Endothelial cell of umbilical vein (primary cell): ENCODE measurements at regions not wholly inside any gene's neighbourhood (a gene's known extent, or its start where the extent isn't known, plus 50 kb on each side); places are given as distances from the start of the nearest gene placed in this dataset.

Experiments
- EZH2 ChIP-seq: IDR thresholded peaks from 2 replicates; pipeline ENCODE4 v1.6.1; 2012; ENCODE audit warnings: borderline replicate concordance, low read depth, mild to moderate bottlenecking, moderate library complexity, low read length, inconsistent platforms; ENCODE audit not compliant: severe bottlenecking
- FOS ChIP-seq: IDR thresholded peaks from 2 replicates; pipeline ENCODE4 v1.6.1; 2011; ENCODE audit warnings: mild to moderate bottlenecking, low read length, moderate library complexity, borderline replicate concordance; ENCODE audit not compliant: insufficient read depth
- JUN ChIP-seq: IDR thresholded peaks from 2 replicates; pipeline ENCODE4 v1.6.1; 2011; ENCODE audit warnings: borderline replicate concordance, low read depth; ENCODE audit not compliant: insufficient read length, insufficient read depth
- MYC ChIP-seq: IDR thresholded peaks from one replicate; pipeline ENCODE4 v1.6.1; 2011; ENCODE audit warnings: mild to moderate bottlenecking, low read depth, low read length
- POLR2A ChIP-seq: IDR thresholded peaks from 2 replicates; pipeline ENCODE4 v1.6.1; 2012; ENCODE audit warnings: low read depth, mild to moderate bottlenecking, control low read depth, low read length
- POLR2AphosphoS5 ChIP-seq: IDR thresholded peaks from 2 replicates; pipeline ENCODE4 v1.6.1; 2012; ENCODE audit warnings: low read depth, mild to moderate bottlenecking, control low read depth, low read length, moderate library complexity; ENCODE audit not compliant: insufficient read depth
- TF ChIP-seq, protein P1 (sequence below), 2 donors: IDR thresholded peaks; 1 replicate in 1 of 2; 2 replicates in 1 of 2; pipeline ENCODE4 v1.5.1; 2011; ENCODE audit warnings: low read length in 2 of 2, mild to moderate bottlenecking in 2 of 2, moderate library complexity in 2 of 2, control low read depth in 1 of 2, inconsistent platforms in 1 of 2, low read depth in 1 of 2; ENCODE audit not compliant: insufficient read depth in 1 of 2; ENCODE audit errors: extremely low read depth in 1 of 2
- TF ChIP-seq, protein P2 (sequence below): IDR thresholded peaks from 2 replicates; pipeline ENCODE4 v1.6.1; 2011; ENCODE audit not compliant: insufficient read depth, insufficient read length

DNA sequence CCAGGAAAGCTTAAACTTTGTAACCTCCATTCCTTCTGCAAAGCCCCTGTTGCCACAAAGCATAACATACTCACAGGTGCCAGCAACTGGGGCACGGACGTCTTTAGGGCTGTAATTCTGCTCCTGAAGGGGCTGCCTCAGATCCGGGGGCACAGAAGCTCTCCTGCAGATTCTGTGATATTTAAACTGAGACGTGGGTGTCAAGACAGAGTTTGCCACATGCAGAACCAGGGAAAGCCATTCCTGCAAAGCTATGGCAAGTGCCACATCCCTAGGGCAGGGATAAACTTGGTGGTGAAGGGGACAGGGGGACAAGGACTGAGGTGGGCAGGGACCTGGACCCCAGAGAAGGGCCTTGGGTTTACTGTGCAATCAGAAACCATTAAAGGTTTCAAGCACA is 247.2 kb downstream of the EIPR1 start:
- no peak for TF ChIP-seq POLR2AphosphoS5
- no peak for TF ChIP-seq POLR2A
- TF ChIP-seq, protein P1, sequence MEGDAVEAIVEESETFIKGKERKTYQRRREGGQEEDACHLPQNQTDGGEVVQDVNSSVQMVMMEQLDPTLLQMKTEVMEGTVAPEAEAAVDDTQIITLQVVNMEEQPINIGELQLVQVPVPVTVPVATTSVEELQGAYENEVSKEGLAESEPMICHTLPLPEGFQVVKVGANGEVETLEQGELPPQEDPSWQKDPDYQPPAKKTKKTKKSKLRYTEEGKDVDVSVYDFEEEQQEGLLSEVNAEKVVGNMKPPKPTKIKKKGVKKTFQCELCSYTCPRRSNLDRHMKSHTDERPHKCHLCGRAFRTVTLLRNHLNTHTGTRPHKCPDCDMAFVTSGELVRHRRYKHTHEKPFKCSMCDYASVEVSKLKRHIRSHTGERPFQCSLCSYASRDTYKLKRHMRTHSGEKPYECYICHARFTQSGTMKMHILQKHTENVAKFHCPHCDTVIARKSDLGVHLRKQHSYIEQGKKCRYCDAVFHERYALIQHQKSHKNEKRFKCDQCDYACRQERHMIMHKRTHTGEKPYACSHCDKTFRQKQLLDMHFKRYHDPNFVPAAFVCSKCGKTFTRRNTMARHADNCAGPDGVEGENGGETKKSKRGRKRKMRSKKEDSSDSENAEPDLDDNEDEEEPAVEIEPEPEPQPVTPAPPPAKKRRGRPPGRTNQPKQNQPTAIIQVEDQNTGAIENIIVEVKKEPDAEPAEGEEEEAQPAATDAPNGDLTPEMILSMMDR (IDR thresholded peaks at IDR 0.05; ENCODE audit: extremely low read depth in 1 of 2, insufficient read depth in 1 of 2, low read depth in 1 of 2, low read length in 2 of 2) = no peak
- no peak for TF ChIP-seq EZH2
- TF ChIP-seq, protein P2, sequence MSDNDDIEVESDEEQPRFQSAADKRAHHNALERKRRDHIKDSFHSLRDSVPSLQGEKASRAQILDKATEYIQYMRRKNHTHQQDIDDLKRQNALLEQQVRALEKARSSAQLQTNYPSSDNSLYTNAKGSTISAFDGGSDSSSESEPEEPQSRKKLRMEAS = no peak
- TF ChIP-seq JUN = no peak
- TF ChIP-seq MYC = no peak
- no peak for TF ChIP-seq FOS
